HG02610 (cell line): ENCODE measurements at regions not wholly inside any gene's neighbourhood (a gene's known extent, or its start where the extent isn't known, plus 50 kb on each side); places are given as distances from the start of the nearest gene placed in this dataset.
A peak's percentile ranks its signal among the peaks of the same experiment; 100 is the strongest.
"Not testable (repeated sequence)": the region's sequence is repeated elsewhere in the genome, so short reads cannot be mapped to it uniquely, and the experiment has no call there.

ENCODE experiments used
- ATAC-seq: cut with Tn5 transposase; IDR thresholded peaks from one replicate; pipeline ENCODE4 v1.9.1; 2021; ENCODE audit warnings: mild to moderate bottlenecking, moderate library complexity; ENCODE audit not compliant: unreplicated experiment

- not testable (repeated sequence) for ATAC-seq
These were observed 705.1 kb downstream of the STPG2 start for GRCh38 chr4:97437998-97438705.

DNA sequence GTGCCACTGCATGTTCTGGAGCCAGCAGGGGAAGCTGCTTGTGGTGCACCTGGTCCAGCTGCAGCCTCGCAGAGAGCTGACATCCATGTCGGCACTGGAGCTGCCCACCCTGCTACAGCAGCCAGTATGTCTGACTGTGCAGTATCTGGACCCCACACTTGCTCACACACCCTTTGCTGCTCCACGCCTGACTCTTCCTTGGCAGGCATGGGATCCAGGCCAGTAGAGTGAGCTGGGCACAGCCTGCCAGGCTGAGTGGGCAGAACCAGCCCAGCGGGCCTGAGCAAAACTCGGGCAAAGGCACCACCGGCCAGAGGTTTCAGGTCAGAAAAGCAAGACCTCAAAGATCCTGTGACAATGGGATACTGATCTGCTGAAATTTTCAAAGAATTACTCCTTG lies 690.1 kb downstream of the STPG2 start:
- ATAC-seq = no peak

GRCh38 chr4:97457253-97457652 lies 686.0 kb downstream of the STPG2 start:
- no peak for ATAC-seq

DNA sequence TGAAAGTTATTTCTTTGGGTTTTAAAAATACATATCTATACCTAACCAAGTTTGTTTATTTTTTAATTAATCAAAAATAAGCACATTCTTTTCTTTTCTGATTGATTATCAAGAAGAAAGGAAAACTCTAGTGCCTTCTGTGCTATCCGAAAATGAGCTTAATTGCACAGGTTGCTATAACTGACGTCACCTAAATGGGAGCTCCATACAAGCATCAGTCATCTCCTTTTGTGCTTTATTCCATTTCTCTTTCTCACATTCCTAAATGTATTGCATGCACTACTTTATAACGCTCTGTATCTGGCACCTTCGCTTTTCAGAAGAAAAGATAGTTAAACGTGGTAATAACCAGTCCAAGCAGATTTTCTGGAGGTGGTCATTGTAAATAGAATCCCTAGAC lies 675.0 kb downstream of the STPG2 start:
- no peak for ATAC-seq

- no peak for ATAC-seq
These were observed 667.7 kb downstream of the STPG2 start for GRCh38 chr4:97475621-97476020.

- ATAC-seq = no peak
These were observed 665.3 kb downstream of the STPG2 start for GRCh38 chr4:97477974-97478373.

- no peak for ATAC-seq
These were observed 663.9 kb downstream of the STPG2 start for GRCh38 chr4:97479388-97479787.

GRCh38 chr4:97491856-97492255 lies 651.4 kb downstream of the STPG2 start:
- ATAC-seq = no peak

DNA sequence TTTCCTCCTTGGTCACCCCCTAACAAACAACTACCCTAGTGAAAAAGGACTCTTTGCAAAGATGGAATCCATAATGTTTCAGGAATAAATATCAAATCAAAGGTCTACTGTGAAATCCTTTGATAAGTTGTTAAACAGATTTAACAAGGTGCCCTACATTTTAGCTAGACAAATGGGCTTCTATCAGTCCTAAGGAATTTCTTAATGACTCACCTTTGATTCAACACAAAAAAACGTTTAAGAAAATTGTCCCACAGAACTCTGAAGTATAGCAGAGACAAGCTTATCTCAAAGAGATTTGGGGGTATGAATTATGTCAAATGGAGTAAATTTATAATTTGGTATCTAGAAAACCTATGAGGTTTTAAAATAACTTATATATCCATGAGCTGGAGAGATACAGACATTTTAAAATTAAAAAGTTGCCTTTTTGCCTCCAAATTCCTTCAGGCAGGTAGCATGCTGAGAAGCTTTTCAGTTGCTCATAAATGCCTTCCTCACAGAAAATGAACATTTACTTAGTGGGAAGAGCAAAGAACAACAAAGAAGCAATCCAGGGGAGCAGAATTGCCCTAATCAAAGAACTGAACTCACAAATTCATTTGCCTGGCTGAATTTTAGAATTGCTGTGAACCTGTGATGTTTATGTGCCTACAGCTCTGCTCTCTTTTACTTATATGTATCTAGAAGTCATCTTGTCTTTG lies 649.3 kb downstream of the STPG2 start:
- no peak for ATAC-seq

- no peak for ATAC-seq
These were observed 646.9 kb downstream of the STPG2 start for GRCh38 chr4:97496298-97496873.

DNA sequence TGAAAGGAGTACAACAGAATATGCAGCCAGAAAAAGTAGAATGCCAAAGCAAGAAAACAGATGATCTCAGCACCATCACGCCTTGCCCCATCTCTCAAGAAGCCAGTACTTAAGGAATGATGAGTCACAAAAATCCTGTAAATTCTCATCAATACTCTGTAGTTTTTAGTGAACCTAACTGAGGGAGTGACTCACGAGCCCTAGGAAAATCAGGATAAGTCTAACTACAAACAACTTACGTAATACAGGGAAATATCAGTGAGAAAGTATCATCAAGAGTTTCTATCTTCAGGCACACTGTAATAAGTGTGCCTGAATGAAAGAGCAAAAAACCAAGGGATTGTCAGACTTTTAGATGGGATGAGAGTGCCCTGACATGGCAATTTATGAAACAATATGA lies 644.4 kb downstream of the STPG2 start:
- ATAC-seq = no peak

DNA sequence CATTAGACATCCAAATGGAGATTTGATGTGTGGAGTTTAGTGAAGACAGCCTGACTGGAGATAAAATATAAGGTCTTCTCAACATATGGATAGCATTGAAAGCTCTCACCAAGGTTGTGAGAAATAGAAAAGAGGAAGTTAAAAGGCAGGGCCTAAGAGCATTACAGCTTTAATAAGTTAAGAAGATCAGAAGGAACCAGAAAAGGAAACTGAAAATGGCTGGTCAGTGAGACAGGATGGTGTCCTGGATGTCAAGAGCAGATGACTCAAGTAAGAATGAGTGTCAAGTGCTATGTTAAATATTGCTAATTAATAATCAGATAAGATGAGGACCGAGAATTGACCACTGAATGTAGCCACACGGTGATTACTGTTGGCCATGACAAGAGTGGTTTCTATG lies 642.9 kb downstream of the STPG2 start:
- peak; percentile 94 for ATAC-seq

- ATAC-seq = no peak
These were observed 638.6 kb downstream of the STPG2 start for GRCh38 chr4:97504713-97505112.

- no peak for ATAC-seq
These were observed 635.6 kb downstream of the STPG2 start for GRCh38 chr4:97507587-97508245.
